Ishikawa (cell line): ENCODE measurements at regions not wholly inside any gene's neighbourhood (a gene's known extent, or its start where the extent isn't known, plus 50 kb on each side); places are given as distances from the start of the nearest gene placed in this dataset.

Source experiments
- NFIC ChIP-seq: IDR thresholded peaks from 2 replicates; pipeline ENCODE4 v1.6.1; 2012
- REST ChIP-seq: IDR thresholded peaks from 2 replicates; pipeline ENCODE4 v1.6.1; 2012; ENCODE audit warnings: low read depth, mild to moderate bottlenecking

DNA sequence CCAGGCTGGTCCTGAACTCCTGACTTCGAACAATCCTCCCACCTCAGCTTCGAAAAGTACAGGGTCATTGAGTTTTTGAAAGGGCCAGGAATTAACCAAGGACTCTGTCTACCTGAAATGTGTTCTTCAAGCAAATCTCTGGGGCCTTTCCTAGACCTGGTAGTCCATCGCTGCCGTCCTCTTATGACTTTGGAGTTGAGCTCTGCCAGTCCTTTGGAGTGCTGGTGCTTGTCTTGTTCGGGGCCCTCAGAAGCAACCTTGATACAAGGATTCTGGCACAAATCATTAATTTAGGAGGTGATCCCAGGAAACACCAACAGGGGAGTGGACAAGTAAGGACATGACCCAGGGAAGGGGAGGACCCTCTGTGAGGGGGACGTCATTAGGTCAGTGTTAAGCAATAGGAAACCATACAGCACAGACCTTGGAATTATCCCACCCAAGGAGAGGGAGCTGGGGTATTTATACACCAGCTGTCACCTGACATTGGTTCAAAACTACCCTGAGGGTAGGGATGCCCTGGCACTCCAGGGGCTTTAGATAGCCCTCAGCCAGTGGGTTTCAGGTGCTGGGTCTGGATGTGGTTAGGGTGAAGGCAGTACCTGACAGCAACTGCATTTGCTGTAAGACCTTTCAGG is 187.2 kb downstream of the FOXL1 start:
- TF ChIP-seq NFIC (no peak), REST (no peak)
